Lung (tissue), 11 donors: ENCODE measurements at regions not wholly inside any gene's neighbourhood (a gene's known extent, or its start where the extent isn't known, plus 50 kb on each side); places are given as distances from the start of the nearest gene placed in this dataset.
"Not testable (repeated sequence)": the region's sequence is repeated elsewhere in the genome, so short reads cannot be mapped to it uniquely, and the experiment has no call there.

Source experiments
- ATAC-seq: fragments of 200-7000 bp; cut with Tn5 transposase; one replicate; pipeline ENCODE4 v1.9.1; 2020; ENCODE audit warnings: moderate number of reproducible peaks; ENCODE audit not compliant: insufficient read depth, low FRiP score
- DNase-seq, 3 donors: peaks; one replicate each; pipeline ENCODE4 v3.0.0-alpha.2; 2013 to 2017
- H3K27ac ChIP-seq, 2 donors: one replicate each; pipeline ENCODE4 v1.5.1; 2013; ENCODE audit warnings: mild to moderate bottlenecking in 2 of 2, moderate library complexity in 2 of 2, control low read depth in 1 of 2, inconsistent platforms in 1 of 2, low read depth in 1 of 2, low read length in 1 of 2
- H3K27me3 ChIP-seq, 3 donors: one replicate each; pipeline ENCODE4 v1.5.1; 2013; ENCODE audit warnings: low read length in 2 of 3; ENCODE audit not compliant: control insufficient read depth in 3 of 3, insufficient read depth in 3 of 3
- H3K36me3 ChIP-seq, 4 donors: one replicate each; pipeline ENCODE4 v1.5.1; 2013; ENCODE audit warnings: low read length in 4 of 4, mild to moderate bottlenecking in 1 of 4, moderate library complexity in 1 of 4; ENCODE audit not compliant: control insufficient read depth in 4 of 4, insufficient read depth in 4 of 4
- H3K4me1 ChIP-seq, 5 donors: one replicate each; pipeline ENCODE4 v1.5.1; 2013; ENCODE audit warnings: low read length in 5 of 5, mild to moderate bottlenecking in 2 of 5, moderate library complexity in 1 of 5; ENCODE audit not compliant: control insufficient read depth in 5 of 5, insufficient read depth in 5 of 5
- H3K4me3 ChIP-seq: one replicate; pipeline ENCODE4 v1.5.1; 2013; ENCODE audit warnings: mild to moderate bottlenecking, control low read depth, moderate library complexity
- H3K9ac ChIP-seq, 2 donors: one replicate each; pipeline ENCODE4 v1.5.1; 2013; ENCODE audit warnings: low read length in 2 of 2, control low read depth in 1 of 2; ENCODE audit not compliant: insufficient read depth in 1 of 2
- H3K9me3 ChIP-seq, 4 donors: one replicate each; pipeline ENCODE4 v1.5.1; 2013; ENCODE audit warnings: low read length in 3 of 4, mild to moderate bottlenecking in 1 of 4, moderate library complexity in 1 of 4; ENCODE audit not compliant: control insufficient read depth in 4 of 4, insufficient read depth in 3 of 4
- CTCF ChIP-seq: IDR thresholded peaks from 2 replicates; pipeline ENCODE4 v1.5.1; 2012; ENCODE audit warnings: mild to moderate bottlenecking; ENCODE audit errors: control extremely low read depth, extremely low read depth
- WGBS, 2 donors: extraction: QIAGEN DNeasy Blood & Tissue Kit; methylation state at CpG; one replicate each; pipeline ENCODE4 v1.1.7; 2013; 5-methylcytosine and 5-hydroxymethylcytosine counted together
- donor health status: control.
- donor health status: control.
- donor health status: Bipolar disorder and iron deficiency.
- donor health status: healthy.
- donor health status: DM: yes; HTN: yes; CAD: no.

GRCh38 chr2:131590366-131590765 is 62.7 kb downstream of the CCDC74A start:
- WGBS, 2 donors, result 94 to 97% methylated on average over 8 of the region's 8 CpGs
- Histone ChIP-seq H3K4me3 (no peak overlapping the region), H3K9me3 (peaks cover 0 to 6% (median 0%) of the 10 kb centered on the region in 4 donors), H3K27me3 (no peaks in the 10 kb centered on the region), H3K4me1 (no peaks in the 10 kb centered on the region), H3K36me3 (no peaks in the 10 kb centered on the region), H3K27ac (no peak overlapping the region), H3K9ac (no peak overlapping the region)
- ATAC-seq (no peak), DNase-seq (no peak)
- no peak for TF ChIP-seq CTCF

- DNase-seq, result no peak
- Histone ChIP-seq H3K4me3 (no peak overlapping the region), H3K36me3 (no peaks in the 10 kb centered on the region), H3K4me1 (no peaks in the 10 kb centered on the region), H3K9ac (no peak overlapping the region), H3K27ac (no peak overlapping the region), H3K27me3 (no peaks in the 10 kb centered on the region), H3K9me3 (peaks cover 0 to 6% (median 0%) of the 10 kb centered on the region in 4 donors)
- 90% methylated on average over 39 of the region's 39 CpGs for WGBS, 2 donors
- ATAC-seq, result no peak
- no peak for TF ChIP-seq CTCF
Measured at GRCh38 chr2:131590896-131591295, 63.2 kb downstream of the CCDC74A start.

GRCh38 chr2:131596561-131596960 is 68.9 kb downstream of the CCDC74A start:
- not testable (repeated sequence) for H3K27me3 ChIP-seq, H3K4me3 ChIP-seq, H3K4me1 ChIP-seq, DNase-seq, ATAC-seq, H3K36me3 ChIP-seq, H3K9me3 ChIP-seq, H3K27ac ChIP-seq, H3K9ac ChIP-seq
- 44 to 55% methylated on average over 5 of the region's 5 CpGs for WGBS, 2 donors

- ATAC-seq, result not testable (repeated sequence)
Measured at GRCh38 chr2:131602444-131602843, 74.8 kb downstream of the CCDC74A start.

GRCh38 chr2:131604652-131605051 is 77.0 kb downstream of the CCDC74A start:
- H3K27ac ChIP-seq, H3K9me3 ChIP-seq, H3K4me1 ChIP-seq, H3K27me3 ChIP-seq, DNase-seq, ATAC-seq, H3K9ac ChIP-seq, H3K36me3 ChIP-seq, H3K4me3 ChIP-seq: not testable (repeated sequence)
- WGBS, 2 donors, result 82 to 86% methylated on average over 2 of the region's 2 CpGs

More at GRCh38 chr2:131602444-131602843, 74.8 kb downstream of the CCDC74A start:
- not testable (repeated sequence) for H3K9ac ChIP-seq, H3K27me3 ChIP-seq, H3K4me1 ChIP-seq, H3K27ac ChIP-seq, H3K9me3 ChIP-seq, H3K4me3 ChIP-seq, H3K36me3 ChIP-seq, DNase-seq
- WGBS, 2 donors, result 72 to 84% methylated on average over 2 to 4 of the region's 5 CpGs

- not testable (repeated sequence) for H3K4me1 ChIP-seq, H3K9ac ChIP-seq, DNase-seq, H3K4me3 ChIP-seq, H3K36me3 ChIP-seq, H3K27ac ChIP-seq, ATAC-seq, H3K9me3 ChIP-seq, H3K27me3 ChIP-seq
- WGBS, 2 donors, result 60 to 67% methylated on average over 1 of the region's 1 CpG
Measured at GRCh38 chr2:131606366-131606765, 78.7 kb downstream of the CCDC74A start.

- WGBS, 2 donors, result 74 to 86% methylated on average over 5 of the region's 5 CpGs
- H3K27me3 ChIP-seq, H3K9me3 ChIP-seq, H3K4me1 ChIP-seq, H3K9ac ChIP-seq, H3K36me3 ChIP-seq, ATAC-seq, DNase-seq, H3K4me3 ChIP-seq, H3K27ac ChIP-seq: not testable (repeated sequence)
Measured at GRCh38 chr2:131607056-131607455, 79.4 kb downstream of the CCDC74A start.
